ENCODE measurements at regions not wholly inside any gene's neighbourhood (a gene's known extent, or its start where the extent isn't known, plus 50 kb on each side); places are given as distances from the start of the nearest gene placed in this dataset.
"Not testable (repeated sequence)": the region's sequence is repeated elsewhere in the genome, so short reads cannot be mapped to it uniquely, and the experiment has no call there.

GRCh38 chr13:65746406-65746921 is 1483.7 kb downstream of the PCDH9 start:
- DNase-seq (ENCODE audit: insufficient read length, low spot score) (no peak), FAIRE-seq (no peak)

GRCh38 chr13:65744836-65745235 is 1485.3 kb downstream of the PCDH9 start:
- no peak for FAIRE-seq
- DNase-seq (ENCODE audit: insufficient read length, low spot score) = no peak

DNA sequence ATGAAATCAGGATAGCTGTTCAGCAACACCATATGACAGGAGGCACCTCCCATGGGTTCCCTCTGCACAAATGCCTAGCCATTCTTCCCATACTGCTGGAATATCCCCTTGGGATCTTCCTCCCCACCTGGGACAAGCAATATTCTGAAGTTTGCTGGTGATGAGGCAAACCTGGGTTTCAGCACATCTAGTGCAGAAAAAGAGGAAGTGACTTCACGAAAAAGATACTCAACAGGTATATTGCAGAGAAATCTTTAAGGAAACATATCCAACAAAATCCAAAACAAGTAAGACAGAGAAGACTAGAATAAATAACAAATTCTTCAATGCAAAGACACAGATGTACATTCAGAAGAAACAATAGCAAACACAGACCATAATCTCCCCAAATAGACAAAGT is 1497.0 kb downstream of the PCDH9 start:
- FAIRE-seq (no peak), DNase-seq (ENCODE audit: insufficient read length, low spot score) (no peak)

- DNase-seq (ENCODE audit: insufficient read length, low spot score) (no peak), FAIRE-seq (no peak)
Measured at GRCh38 chr13:65727070-65727469, 1503.1 kb downstream of the PCDH9 start.

GRCh38 chr13:65725006-65725405 is 1505.1 kb downstream of the PCDH9 start:
- no peak for FAIRE-seq
- no peak for DNase-seq (ENCODE audit: insufficient read length, low spot score)

- FAIRE-seq (no peak), DNase-seq (ENCODE audit: insufficient read length, low spot score) (no peak)
Measured at GRCh38 chr13:65724226-65724625, 1505.9 kb downstream of the PCDH9 start.

DNA sequence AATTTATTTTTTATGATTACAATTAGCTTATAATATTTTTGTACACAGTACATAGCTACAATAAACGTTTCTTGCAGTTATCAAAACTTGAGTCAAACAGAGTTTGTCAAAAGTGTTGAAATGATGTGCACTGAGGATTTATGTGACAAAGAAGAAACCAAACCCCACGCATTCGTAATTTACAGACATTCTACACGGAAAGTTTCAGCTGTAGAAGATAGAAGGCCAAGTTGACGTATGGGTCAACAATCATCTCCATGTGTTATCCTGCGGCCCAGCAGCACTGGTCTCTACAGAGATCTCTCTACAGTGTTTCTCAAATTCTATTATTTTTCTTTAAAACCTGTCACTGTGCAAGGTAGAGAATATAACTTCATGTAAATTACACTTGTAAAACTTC is 1507.6 kb downstream of the PCDH9 start:
- DNase-seq (ENCODE audit: insufficient read length, low spot score) (no peak), FAIRE-seq (no peak)

DNA sequence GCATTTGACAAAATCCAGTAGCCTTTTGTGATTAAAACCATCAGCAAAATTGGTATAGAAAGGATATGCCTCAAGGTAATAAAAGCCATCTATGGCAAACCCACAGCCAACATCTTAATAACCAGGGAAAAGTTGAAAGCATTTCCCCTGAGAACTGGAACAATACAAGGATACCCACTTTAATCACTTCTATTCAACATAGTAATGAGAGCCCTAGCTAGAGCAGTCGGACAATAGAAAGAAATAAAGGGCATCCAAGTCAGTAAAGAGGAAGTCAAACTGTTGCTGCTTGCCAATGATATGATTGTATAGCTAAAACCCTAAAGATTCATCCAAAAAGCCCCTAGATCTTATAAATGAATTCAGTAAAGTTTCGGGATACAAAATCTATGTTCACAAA is 1510.3 kb downstream of the PCDH9 start:
- no peak for DNase-seq (ENCODE audit: insufficient read length, low spot score)
- FAIRE-seq = no peak

GRCh38 chr13:65710514-65710913 is 1519.6 kb downstream of the PCDH9 start:
- no peak for DNase-seq (ENCODE audit: insufficient read length, low spot score)
- no peak for FAIRE-seq

DNA sequence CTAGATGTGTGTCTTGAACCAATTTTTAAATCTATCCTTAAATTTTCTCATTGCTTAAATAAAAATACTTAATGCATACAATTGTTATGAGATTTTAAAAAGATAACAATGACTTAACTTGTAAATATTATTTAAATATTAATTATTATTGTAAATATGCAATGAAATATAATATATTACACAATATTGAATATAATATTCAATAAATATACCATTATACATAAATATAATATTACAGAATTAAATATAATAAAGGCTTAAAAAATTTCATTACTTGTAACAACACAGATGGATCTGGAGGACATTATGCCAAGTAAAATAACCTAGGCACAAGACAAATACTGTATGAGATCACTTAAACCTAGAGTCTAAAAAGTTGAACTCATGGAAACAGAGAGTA is 1532.3 kb downstream of the PCDH9 start:
- FAIRE-seq (no peak), DNase-seq (ENCODE audit: insufficient read length, low spot score) (no peak)

GRCh38 chr13:65679240-65679639 is 1550.9 kb downstream of the PCDH9 start:
- FAIRE-seq (no peak), DNase-seq (ENCODE audit: insufficient read length, low spot score) (no peak)

DNA sequence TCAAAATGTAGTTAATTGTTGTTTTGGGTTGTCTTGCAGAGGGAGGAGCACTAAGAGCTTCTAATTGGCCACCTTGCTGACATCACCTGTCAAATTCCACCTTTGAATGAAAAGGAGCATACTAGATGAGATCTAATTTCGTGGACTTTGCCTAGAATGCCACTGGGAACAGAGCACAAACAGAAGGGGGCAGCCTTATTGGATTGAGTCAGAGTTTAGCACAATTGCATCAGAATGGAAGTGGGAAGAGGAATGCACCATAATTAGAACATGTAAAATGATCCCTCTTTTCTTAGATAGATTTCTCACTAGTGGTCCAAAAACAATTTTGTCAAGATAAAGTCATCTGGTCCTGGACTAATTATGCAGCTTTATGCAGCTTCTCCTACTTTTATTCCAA is 1552.2 kb downstream of the PCDH9 start:
- no peak for DNase-seq (ENCODE audit: insufficient read length, low spot score)
- no peak for FAIRE-seq

GRCh38 chr13:65675383-65675782 is 1554.8 kb downstream of the PCDH9 start:
- not testable (repeated sequence) for FAIRE-seq; DNase-seq (ENCODE audit: insufficient read length, low spot score)

GRCh38 chr13:65670014-65670625 is 1560.0 kb downstream of the PCDH9 start:
- FAIRE-seq (no peak), DNase-seq (ENCODE audit: insufficient read length, low spot score) (no peak)

DNA sequence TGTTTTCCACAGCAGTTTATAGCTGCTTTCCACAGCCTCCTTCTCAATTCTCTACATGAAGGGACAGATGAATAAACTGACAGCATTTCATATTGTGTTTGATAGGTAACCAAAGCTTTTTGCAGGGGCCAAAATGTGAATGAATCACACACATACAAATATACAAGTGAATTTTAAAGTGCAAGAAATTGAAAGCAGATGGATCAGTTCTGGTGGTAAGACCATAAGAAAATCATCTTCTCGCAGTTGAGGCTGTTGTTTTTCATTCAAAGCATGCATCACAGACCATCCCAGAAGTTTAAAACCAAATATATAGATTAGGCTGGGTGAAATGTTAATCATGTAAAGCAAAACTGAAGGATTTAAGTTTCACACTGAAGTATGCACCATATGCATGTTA is 1569.4 kb downstream of the PCDH9 start:
- no peak for DNase-seq (ENCODE audit: insufficient read length, low spot score)
- no peak for FAIRE-seq

DNA sequence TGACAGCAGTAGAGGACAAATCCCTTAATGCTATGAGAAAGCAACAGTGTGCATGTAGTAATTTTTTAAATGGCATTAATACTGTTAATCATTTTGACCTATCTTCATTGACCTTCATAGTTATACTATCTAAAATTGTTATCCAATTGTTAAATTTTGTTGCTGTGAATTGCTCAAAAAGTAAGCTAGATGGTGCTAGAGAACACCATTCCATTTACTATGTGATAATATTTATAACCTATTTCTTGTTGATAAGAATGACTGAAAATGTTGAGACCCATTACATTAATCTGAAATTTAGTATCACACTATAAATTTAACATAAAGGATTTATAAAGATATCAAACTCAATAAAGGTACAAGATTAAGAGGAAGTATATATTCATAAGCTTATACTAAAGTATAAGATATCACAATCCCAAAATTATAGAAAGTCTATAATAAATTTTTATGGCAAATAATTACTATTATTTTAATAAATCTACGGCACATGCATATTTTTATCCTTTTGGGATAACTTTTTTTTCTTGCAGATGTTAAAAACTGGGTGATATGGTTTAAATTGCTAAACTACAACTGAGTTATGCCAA is 1573.3 kb downstream of the PCDH9 start:
- FAIRE-seq = no peak
- no peak for DNase-seq (ENCODE audit: insufficient read length, low spot score)

DNA sequence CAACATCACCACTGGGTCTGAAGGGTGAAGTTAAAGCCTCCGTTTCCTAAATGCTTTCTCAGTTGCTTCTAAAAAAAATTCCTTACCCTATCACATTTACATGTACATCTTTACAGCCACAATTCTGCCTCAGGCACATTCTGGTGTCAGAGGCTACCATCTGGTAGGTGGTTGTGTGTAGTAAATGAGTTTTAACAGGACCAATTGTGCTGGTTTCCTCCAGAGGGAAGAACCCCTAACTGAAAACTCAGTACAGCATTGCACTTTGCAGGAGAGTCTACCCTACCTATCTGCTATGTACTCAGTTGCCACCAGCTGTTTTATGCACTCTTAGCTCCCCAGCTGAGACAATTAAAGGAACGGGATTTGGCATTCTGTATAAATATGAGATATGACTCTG is 1576.5 kb downstream of the PCDH9 start:
- DNase-seq (ENCODE audit: insufficient read length, low spot score) = no peak
- no peak for FAIRE-seq

- FAIRE-seq = no peak
- no peak for DNase-seq (ENCODE audit: insufficient read length, low spot score)
Measured at GRCh38 chr13:65650321-65650720, 1579.8 kb downstream of the PCDH9 start.

DNA sequence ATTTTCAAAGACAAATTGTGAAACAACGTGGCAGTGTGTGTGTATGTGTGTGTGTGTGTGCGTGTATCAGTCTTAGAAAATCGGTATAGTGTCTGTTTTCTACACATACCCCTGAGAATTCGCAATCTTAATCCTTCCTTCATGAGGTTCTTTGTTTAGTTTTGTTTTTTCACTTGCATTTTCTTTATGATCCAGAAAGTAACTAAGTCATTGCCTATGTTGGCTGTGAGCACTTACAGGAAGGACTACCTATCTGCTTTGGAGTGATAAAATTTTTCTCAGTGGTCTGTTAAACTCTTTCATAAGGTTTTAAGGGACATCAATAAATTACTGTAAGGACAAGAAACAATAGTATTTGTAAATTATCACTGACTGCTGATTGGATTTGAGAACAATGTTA is 1587.1 kb downstream of the PCDH9 start:
- FAIRE-seq (no peak), DNase-seq (ENCODE audit: insufficient read length, low spot score) (no peak)

- DNase-seq (ENCODE audit: insufficient read length, low spot score) = no peak
- FAIRE-seq = no peak
Measured at GRCh38 chr13:65642301-65642700, 1587.8 kb downstream of the PCDH9 start.

- FAIRE-seq (peak; percentile 76), DNase-seq (ENCODE audit: insufficient read length, low spot score) (peak; percentile 5)
Measured at GRCh38 chr13:65638572-65639168, 1591.5 kb downstream of the PCDH9 start.

- FAIRE-seq (no peak), DNase-seq (ENCODE audit: insufficient read length, low spot score) (no peak)
Measured at GRCh38 chr13:65633806-65634205, 1596.3 kb downstream of the PCDH9 start.
